Psoas muscle (tissue), 7 donors: ENCODE measurements at regions not wholly inside any gene's neighbourhood (a gene's known extent, or its start where the extent isn't known, plus 50 kb on each side); places are given as distances from the start of the nearest gene placed in this dataset.
"Not testable (repeated sequence)": the region's sequence is repeated elsewhere in the genome, so short reads cannot be mapped to it uniquely, and the experiment has no call there.

Source experiments
- ATAC-seq, 4 donors: fragments of 200-7000 bp; cut with Tn5 transposase; one replicate each; pipeline ENCODE4 v1.9.1; 2020; ENCODE audit warnings: moderate library complexity in 3 of 4, mild to moderate bottlenecking in 2 of 4
- DNase-seq, 2 donors: peaks; one replicate each; pipeline ENCODE4 v3.0.0-alpha.2; 2020
- H3K27ac ChIP-seq: fragments of 200-600 bp; one replicate; pipeline ENCODE4 v1.8.0; 2022
- H3K27me3 ChIP-seq, 3 donors: fragments of 200-600 bp in 1 of 3; one replicate each; pipeline versions ENCODE4 v1.6.1 to v1.8.0; 2013 to 2022; ENCODE audit warnings: low read length in 2 of 3, mild to moderate bottlenecking in 2 of 3, moderate library complexity in 1 of 3; ENCODE audit not compliant: insufficient read depth in 3 of 3
- H3K36me3 ChIP-seq, 2 donors: fragments of 200-600 bp in 1 of 2; one replicate each; pipeline versions ENCODE4 v1.6.1 to v1.8.0; 2013 to 2022; ENCODE audit warnings: low read depth in 1 of 2, mild to moderate bottlenecking in 1 of 2, moderate library complexity in 1 of 2; ENCODE audit not compliant: insufficient read depth in 1 of 2
- H3K4me1 ChIP-seq: fragments of 200-600 bp; one replicate; pipeline ENCODE4 v1.8.0; 2022
- H3K4me3 ChIP-seq: fragments of 200-600 bp; one replicate; pipeline ENCODE4 v1.8.0; 2022; ENCODE audit warnings: mild to moderate bottlenecking
- H3K9me3 ChIP-seq: fragments of 200-600 bp; one replicate; pipeline ENCODE4 v1.8.0; 2022
- WGBS, 3 donors: extraction: QIAGEN DNeasy Blood & Tissue Kit; methylation state at CpG; one replicate each; pipeline versions ENCODE4 v1.1.6 to v1.1.7; 2013; 5-methylcytosine and 5-hydroxymethylcytosine counted together
- intact Hi-C, 2 donors: fragments of 100-400 bp; cut with DNase I; formaldehyde crosslinking; loops; one replicate each; pipeline versions ENCODE4 v1.11.0 to v1.14.2; 2022
- TF ChIP-seq, protein P1 (sequence below): fragments of 200-600 bp; IDR thresholded peaks from one replicate; pipeline ENCODE4 v1.8.0; 2022; ENCODE audit warnings: antibody characterized with exemption
- donor health status: healthy with polysubstance abuse.
- donor health status: DM: no; HTN: no; CAD: no; lungs with moderate emphysema.
- donor health status: Bipolar disorder and iron deficiency.
- donor health status: healthy.
- donor health status: DM: yes; HTN: yes; CAD: no.
- donor health status: DM: no; HTN: no; CAD: no.
- donor health status: DM: yes; HTN: yes; CAD: no.

DNA sequence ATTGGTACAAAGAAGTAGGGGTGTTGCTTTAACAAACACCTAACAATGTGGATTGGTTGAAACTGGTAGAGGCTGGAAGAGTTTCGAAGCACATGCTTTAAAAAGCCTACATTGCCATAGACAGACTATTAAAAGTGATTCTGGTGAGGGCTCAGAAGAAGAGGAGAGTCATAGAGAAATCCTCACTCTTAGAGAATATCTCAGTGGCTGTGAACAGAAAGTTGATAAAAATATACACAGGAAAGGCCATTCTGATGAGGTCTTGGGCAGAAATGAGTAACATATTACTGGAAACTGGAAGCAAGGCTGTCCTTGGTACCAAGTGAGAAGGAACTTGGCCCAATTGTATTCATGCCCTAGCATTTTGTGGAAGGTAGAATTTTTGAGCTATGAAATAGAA lies 173.7 kb upstream of the CRBN start:
- peaks cover 0 to 1% (median 0%) of the 10 kb centered on the region in 3 donors for H3K27me3 ChIP-seq
- no peak overlapping the region for H3K27ac ChIP-seq
- TF ChIP-seq, protein P1, sequence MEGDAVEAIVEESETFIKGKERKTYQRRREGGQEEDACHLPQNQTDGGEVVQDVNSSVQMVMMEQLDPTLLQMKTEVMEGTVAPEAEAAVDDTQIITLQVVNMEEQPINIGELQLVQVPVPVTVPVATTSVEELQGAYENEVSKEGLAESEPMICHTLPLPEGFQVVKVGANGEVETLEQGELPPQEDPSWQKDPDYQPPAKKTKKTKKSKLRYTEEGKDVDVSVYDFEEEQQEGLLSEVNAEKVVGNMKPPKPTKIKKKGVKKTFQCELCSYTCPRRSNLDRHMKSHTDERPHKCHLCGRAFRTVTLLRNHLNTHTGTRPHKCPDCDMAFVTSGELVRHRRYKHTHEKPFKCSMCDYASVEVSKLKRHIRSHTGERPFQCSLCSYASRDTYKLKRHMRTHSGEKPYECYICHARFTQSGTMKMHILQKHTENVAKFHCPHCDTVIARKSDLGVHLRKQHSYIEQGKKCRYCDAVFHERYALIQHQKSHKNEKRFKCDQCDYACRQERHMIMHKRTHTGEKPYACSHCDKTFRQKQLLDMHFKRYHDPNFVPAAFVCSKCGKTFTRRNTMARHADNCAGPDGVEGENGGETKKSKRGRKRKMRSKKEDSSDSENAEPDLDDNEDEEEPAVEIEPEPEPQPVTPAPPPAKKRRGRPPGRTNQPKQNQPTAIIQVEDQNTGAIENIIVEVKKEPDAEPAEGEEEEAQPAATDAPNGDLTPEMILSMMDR, result no peak
- 82 to 88% (median 85%) methylated on average over 1 of the region's 1 CpG for WGBS, 3 donors
- DNase-seq (no peak), ATAC-seq (no peak)
- H3K36me3 ChIP-seq, result no peaks in the 10 kb centered on the region
- no peaks in the 10 kb centered on the region for H3K4me1 ChIP-seq
- intact Hi-C loops, result no loop called here
- no peak overlapping the region for H3K4me3 ChIP-seq
- no peaks in the 10 kb centered on the region for H3K9me3 ChIP-seq

DNA sequence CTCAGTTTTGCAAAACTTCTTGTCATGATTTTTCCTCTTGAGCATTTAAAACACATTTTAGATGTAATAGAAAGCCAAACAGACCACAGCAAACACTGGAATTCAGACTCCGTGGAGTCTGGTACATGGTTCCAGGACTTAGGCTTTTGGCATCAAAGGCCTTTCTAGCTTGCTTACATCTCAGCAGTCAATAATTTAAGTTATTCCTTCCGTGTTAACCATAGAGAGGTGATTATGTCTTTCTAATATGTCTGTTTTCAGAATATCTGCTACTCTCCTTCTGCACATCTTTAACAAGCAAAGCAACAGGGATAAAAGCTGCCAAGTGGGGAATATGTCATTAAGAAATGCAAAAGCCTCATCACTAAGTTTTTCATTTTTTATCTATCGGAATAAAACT lies 171.7 kb upstream of the CRBN start:
- DNase-seq (no peak), ATAC-seq (no peak)
- Histone ChIP-seq H3K4me1 (no peaks in the 10 kb centered on the region), H3K27me3 (peaks cover 0 to 3% (median 0%) of the 10 kb centered on the region in 3 donors), H3K27ac (no peak overlapping the region), H3K9me3 (no peaks in the 10 kb centered on the region), H3K4me3 (no peak overlapping the region), H3K36me3 (no peaks in the 10 kb centered on the region)
- intact Hi-C loops, result no loop called here
- TF ChIP-seq, protein P1, result no peak
- WGBS, 3 donors, result 38 to 51% (median 39%) methylated on average over 3 of the region's 3 CpGs

DNA sequence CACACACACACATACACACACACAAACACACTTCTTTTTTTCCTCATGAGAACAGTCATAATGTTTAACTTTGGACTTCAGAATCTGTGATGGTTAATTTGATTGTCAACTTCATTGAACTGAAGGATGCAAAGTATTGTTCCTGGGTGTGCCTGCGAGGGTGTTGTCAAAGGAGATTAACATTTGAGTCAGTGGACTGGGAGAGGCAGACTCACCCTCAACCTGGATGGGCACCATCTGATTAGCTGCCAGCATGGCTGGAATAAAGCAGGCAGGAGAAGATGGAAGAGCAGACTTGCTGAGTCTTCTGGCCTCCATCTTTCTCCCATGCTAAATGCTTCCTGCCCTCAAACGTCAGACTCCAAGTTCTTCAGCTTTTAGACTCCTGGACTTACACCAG lies 167.6 kb upstream of the CRBN start:
- intact Hi-C loops, DNase-seq, ATAC-seq: not testable (repeated sequence)

DNA sequence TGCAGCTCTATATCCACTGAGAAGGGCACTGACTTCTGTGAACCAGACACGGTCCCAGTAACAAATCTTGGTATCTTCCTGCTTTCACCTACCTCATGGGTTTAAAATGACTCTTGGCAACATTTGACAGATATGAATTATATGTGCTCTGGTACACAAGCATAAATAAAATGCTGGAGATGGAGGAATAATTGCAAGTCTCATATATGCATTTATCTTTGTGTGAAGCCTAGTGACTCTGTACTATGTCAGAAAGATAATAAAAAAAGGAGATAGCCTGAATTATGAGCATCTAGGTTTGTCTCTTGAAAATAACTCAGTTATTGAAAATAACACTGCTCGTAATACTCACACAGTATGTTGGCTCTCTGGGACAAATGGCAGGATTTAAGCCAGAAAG lies 167.1 kb upstream of the CRBN start:
- DNase-seq (no peak), ATAC-seq (no peak)
- Histone ChIP-seq H3K36me3 (no peaks in the 10 kb centered on the region), H3K9me3 (no peaks in the 10 kb centered on the region), H3K4me3 (no peak overlapping the region), H3K27me3 (peaks cover 0 to 3% (median 0%) of the 10 kb centered on the region in 3 donors), H3K4me1 (no peaks in the 10 kb centered on the region), H3K27ac (no peak overlapping the region)
- WGBS, 3 donors, result 58 to 70% (median 62%) methylated on average over 2 of the region's 2 CpGs
- intact Hi-C loops, result no loop called here
- TF ChIP-seq, protein P1, result no peak

More for the DNA sequence above, 167.6 kb upstream of the CRBN start:
- H3K27ac ChIP-seq, H3K27me3 ChIP-seq, H3K4me1 ChIP-seq, H3K9me3 ChIP-seq, H3K36me3 ChIP-seq, H3K4me3 ChIP-seq: not testable (repeated sequence)
- 26 to 57% (median 36%) methylated on average over 1 to 2 of the region's 2 CpGs for WGBS, 3 donors

DNA sequence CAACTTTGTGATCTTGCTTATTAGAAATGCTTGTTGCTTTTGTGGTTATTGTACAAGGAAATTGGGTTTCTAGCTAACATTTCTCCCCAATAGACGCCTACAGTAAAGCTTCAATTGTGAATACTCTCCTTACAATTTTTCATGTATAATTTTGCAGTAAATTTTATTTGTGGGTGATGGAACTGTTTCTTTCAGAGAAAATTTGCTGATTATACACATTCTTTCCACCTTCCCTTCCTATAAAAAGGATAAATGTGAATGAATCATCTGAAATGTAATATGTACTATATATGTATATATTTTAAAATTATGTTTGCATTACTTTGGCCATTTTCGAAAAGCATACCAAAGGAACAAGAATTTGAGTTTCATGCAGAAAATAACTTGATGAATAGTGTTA lies 162.7 kb upstream of the CRBN start:
- 80 to 94% (median 87%) methylated on average over 2 of the region's 2 CpGs for WGBS, 3 donors
- intact Hi-C loops, result no loop called here
- Histone ChIP-seq H3K27ac (no peak overlapping the region), H3K4me1 (no peaks in the 10 kb centered on the region), H3K36me3 (no peaks in the 10 kb centered on the region), H3K9me3 (no peaks in the 10 kb centered on the region), H3K27me3 (no peaks in the 10 kb centered on the region), H3K4me3 (no peak overlapping the region)
- TF ChIP-seq, protein P1, result no peak
- DNase-seq (no peak), ATAC-seq (no peak)
